Right ventricle myocardium superior (tissue), 1 donor: ENCODE measurements at regions not wholly inside any gene's neighbourhood (a gene's known extent, or its start where the extent isn't known, plus 50 kb on each side); places are given as distances from the start of the nearest gene placed in this dataset.

Experiments used
- ATAC-seq: fragments of 200-7000 bp; cut with Tn5 transposase; one replicate; pipeline ENCODE4 v1.9.1; 2020; ENCODE audit warnings: mild to moderate bottlenecking; ENCODE audit not compliant: poor library complexity
- DNase-seq: peaks from one replicate; pipeline ENCODE4 v3.0.0-alpha.2; 2020
- intact Hi-C: fragments of 100-400 bp; cut with DNase I; formaldehyde crosslinking; loops from one replicate; pipeline ENCODE4 v1.11.2; 2022
- donor health status: DM: no; HTN: yes; CAD: no; lungs with severe emphysema.

GRCh38 chr15:27628486-27628885 is 470.6 kb downstream of the OCA2 start:
- intact Hi-C loops: no loop called here
- no peak for DNase-seq
- ATAC-seq: no peak

- ATAC-seq: no peak
- intact Hi-C loops: no loop called here
Observed at GRCh38 chr15:27627623-27628022, 471.5 kb downstream of the OCA2 start.

GRCh38 chr15:27623560-27624305 is 475.4 kb downstream of the OCA2 start:
- intact Hi-C loops: no loop called here
- ATAC-seq: no peak

More at GRCh38 chr15:27627623-27628022, 471.5 kb downstream of the OCA2 start:
- DNase-seq: no peak

DNA sequence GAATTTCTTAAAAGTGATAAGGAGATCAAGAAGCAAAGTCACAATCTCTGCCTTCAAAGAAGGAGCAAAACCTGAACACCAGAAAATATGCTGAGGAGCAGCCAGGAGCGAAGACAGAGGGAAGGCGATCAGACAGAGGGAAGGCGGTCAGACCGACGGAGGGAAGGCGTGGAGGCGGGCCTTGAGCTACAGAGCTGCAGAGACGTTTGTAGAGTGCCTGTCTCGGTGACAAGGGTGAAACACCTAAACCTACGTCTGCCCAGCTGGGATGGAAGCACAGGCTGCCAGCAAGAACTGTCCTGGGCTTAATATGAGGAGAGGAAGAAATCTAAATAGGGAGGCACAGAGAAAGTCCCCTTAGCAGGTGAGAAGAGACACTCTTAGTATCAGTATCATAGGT is 476.0 kb downstream of the OCA2 start:
- DNase-seq (no peak), ATAC-seq (no peak)
- intact Hi-C loops: no loop called here

More at GRCh38 chr15:27623560-27624305, 475.4 kb downstream of the OCA2 start:
- DNase-seq: no peak

DNA sequence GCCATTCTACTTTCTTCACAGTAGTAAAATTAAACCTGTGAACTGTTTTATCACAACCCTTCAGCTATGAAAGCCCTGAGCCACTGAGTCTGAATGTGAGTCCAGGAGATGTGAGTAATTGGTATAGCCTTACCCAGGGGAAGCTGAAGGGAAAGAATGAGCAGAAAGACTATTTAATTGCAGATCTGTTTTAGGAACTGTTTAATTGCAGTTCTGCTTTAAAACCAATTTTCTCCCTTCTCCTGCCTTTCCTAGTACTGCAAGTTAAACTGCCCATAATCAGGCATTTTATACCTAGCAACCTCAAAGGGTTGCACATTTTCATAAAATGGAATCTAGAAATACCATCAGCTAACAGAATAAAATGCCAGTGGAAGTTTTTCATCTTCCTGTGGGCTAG is 476.7 kb downstream of the OCA2 start:
- intact Hi-C loops: no loop called here
- ATAC-seq: no peak

GRCh38 chr15:27619204-27619603 is 479.9 kb downstream of the OCA2 start:
- ATAC-seq (no peak), DNase-seq (no peak)
- intact Hi-C loops: no loop called here

More for the DNA sequence above, 476.7 kb downstream of the OCA2 start:
- DNase-seq: no peak

DNA sequence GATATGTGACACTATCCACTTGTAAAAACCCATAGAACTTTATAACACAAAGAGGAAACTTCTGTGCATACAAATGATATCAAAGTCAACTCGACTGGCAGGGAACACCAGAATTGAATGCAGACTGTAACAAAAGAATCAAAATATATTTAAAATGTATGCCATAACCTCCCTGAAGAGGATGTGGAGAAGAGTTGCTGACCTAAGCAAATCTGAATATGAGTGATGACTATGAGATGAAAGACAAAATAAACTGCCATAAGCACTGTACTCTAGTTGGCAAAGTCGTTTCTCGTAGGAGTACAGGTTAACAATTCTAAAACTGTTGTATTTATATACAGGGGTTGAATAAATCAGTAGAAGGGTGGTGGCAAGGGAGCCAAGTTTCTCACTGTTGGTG is 482.1 kb downstream of the OCA2 start:
- no peak for ATAC-seq
- intact Hi-C loops: no loop called here
- DNase-seq: no peak

- no peak for DNase-seq
- intact Hi-C loops: no loop called here
- no peak for ATAC-seq
Observed at GRCh38 chr15:27608248-27608647, 490.9 kb downstream of the OCA2 start.

- DNase-seq (no peak), ATAC-seq (no peak)
- intact Hi-C loops: no loop called here
Observed at GRCh38 chr15:27601239-27601960, 497.7 kb downstream of the OCA2 start.

DNA sequence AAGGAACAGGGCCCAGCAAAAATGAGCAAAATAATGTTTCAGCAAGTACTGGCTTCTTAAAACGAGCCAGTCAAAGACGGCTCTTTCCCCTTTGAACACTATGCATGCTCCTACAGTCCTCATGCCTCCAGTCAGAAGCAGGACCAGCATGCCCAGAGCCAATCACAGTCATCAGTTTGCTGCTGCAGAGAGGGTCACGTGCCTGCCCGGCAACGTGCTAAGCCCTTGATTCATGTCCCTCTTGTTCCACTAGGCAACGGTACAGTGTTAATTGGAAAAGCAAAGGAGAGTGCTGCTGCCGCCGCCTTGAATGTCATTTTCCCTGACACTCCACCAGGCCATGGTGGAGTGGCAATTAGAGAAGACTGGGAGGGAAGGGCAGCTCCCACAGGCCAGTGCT is 500.1 kb downstream of the OCA2 start:
- intact Hi-C loops: no loop called here
- DNase-seq: no peak
- ATAC-seq: no peak

DNA sequence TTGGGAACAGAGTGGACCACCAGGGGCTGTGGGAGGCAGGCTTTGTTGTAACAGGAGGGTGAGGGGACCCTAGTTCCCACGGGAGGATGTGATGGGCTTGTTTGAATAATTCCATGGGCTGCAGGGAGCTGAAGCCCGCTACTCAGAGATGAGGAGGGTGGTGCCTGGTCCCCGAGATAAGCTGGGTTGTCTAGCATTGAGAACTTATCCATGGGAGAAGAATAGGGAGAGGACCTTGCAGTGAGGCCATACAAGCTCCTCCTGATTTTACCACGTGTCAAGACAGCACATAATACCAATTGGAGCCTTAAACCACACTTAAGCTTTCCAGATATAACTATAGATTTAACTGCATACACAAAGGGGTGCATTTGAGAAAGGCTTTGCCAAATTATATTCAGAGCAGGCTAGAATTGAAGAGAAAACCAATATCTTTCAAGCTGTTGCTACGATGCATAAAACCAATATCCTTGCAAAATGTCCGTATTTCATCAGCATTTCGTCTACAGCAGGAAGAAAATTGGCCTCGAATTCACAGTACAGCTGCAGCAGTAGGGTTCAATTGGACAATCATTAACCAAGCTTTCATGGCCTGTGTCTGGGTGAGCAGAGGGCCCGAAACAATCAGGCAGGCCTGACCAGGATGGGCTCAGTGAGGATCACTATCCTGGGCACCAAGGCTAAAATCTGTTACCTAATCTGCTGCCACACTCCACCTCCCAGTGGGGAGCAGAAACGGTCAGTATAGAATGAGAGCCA is 500.7 kb downstream of the OCA2 start:
- intact Hi-C loops: no loop called here
- DNase-seq: no peak
- ATAC-seq: no peak

DNA sequence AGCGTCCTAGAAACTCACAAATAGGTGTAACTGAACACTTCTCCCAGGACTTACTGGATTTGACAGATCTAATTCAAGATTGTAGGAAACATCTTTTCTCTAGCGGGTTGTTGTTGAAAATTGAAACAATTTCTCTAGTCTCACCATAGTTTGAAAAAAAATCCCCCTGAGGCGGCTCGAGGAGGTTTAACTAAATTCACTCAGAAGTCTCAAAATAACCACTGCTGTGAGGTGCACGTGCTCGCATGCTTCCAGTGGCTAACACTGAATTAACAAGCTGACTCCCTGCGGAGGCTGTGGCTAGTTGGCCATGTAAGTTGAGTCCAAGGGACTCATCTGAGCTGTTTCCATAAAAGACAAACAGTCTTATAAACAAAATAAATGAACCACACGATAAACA is 503.9 kb downstream of the OCA2 start:
- DNase-seq (no peak), ATAC-seq (no peak)
- intact Hi-C loops: no loop called here

- ATAC-seq (no peak), DNase-seq (no peak)
- intact Hi-C loops: no loop called here
Observed at GRCh38 chr15:27592036-27592760, 506.9 kb downstream of the OCA2 start.
